ENCODE measurements at regions not wholly inside any gene's neighbourhood (a gene's known extent, or its start where the extent isn't known, plus 50 kb on each side); places are given as distances from the start of the nearest gene placed in this dataset.
"Not testable (repeated sequence)": the region's sequence is repeated elsewhere in the genome, so short reads cannot be mapped to it uniquely, and the experiment has no call there.

DNA sequence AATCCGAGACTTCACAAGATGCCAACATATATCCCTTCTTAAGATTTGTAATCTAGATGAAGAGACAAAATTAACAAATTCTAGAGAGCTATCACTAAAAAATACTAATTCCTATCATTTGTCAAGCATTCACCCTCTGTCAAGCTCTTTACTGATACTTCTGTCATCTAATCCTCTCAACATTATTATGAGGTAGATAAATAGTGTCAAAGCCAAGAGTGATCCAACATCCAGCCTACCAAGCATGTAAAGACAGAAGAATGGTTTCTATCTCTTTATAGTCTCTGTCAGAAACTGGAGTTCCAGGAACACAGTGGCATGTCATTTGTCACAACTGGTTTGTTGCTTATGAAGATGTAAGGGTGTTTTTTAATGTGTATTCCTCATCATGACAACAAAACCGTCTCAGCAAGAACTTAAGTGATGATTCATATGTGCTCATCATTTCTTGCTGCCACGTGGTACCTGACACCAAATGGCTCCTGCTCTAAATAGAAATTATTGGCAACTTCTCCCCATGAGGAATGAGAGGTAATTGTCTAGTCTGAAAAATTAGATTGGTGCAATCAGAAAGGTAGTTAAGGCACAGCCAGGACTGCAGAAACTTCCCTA is 196.8 kb downstream of the TOX3 start:
- Mint-ChIP-seq H3K27ac (no peak overlapping the region), H3K4me3 (no peak overlapping the region), H3K27me3 (no peaks in the 10 kb centered on the region), H3K4me1 (no peaks in the 10 kb centered on the region), H3K36me3 (no peaks in the 10 kb centered on the region), H3K9me3 (ENCODE audit: low read depth) (no peaks in the 10 kb centered on the region)
- CTCF ChIA-PET, result no interaction called here
- no peak for ATAC-seq
- no peak for DNase-seq

GRCh38 chr16:52346709-52347108 is 200.2 kb downstream of the TOX3 start:
- Mint-ChIP-seq H3K27me3 (no peaks in the 10 kb centered on the region), H3K27ac (no peak overlapping the region), H3K9me3 (ENCODE audit: low read depth) (no peaks in the 10 kb centered on the region), H3K36me3 (no peaks in the 10 kb centered on the region), H3K4me1 (no peaks in the 10 kb centered on the region), H3K4me3 (no peak overlapping the region)
- ATAC-seq (no peak), DNase-seq (no peak)
- CTCF ChIA-PET, result no interaction called here

DNA sequence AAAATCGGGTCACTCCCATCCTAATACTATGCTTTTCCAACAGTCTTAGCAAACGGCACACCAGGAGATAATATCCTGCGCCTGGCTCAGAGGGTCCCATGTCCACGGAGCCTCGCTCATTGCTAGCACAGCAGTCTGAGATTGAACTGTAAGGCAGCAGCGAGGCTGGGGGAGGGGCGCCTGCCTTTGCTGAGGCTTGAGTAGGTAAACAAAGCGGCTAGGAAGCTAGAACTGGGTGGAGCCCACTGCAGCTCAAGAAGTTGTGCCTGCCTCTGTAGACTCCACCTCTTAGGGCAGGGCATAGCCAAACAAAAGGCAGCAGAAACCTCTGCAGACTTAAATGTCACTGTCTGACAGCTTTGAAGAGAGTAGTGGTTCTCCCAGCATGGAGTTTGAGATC is 213.3 kb downstream of the TOX3 start:
- H3K4me1 Mint-ChIP-seq; H3K4me3 Mint-ChIP-seq; CTCF ChIA-PET; DNase-seq; H3K27me3 Mint-ChIP-seq; H3K36me3 Mint-ChIP-seq; H3K9me3 Mint-ChIP-seq (ENCODE audit: low read depth); ATAC-seq; H3K27ac Mint-ChIP-seq: not testable (repeated sequence)

GRCh38 chr16:52320930-52321439 is 226.0 kb downstream of the TOX3 start:
- H3K4me3 Mint-ChIP-seq, result no peak overlapping the region
- no peaks in the 10 kb centered on the region for H3K36me3 Mint-ChIP-seq
- ATAC-seq (no peak), DNase-seq (no peak)
- CTCF ChIA-PET, result no interaction called here
- no peaks in the 10 kb centered on the region for H3K4me1 Mint-ChIP-seq
- H3K9me3 Mint-ChIP-seq (ENCODE audit: low read depth), result peaks cover 7% of the 10 kb centered on the region
- H3K27me3 Mint-ChIP-seq, result no peaks in the 10 kb centered on the region
- no peak overlapping the region for H3K27ac Mint-ChIP-seq

GRCh38 chr16:52318302-52319009 is 228.5 kb downstream of the TOX3 start:
- CTCF ChIA-PET, result no interaction called here
- ATAC-seq (no peak), DNase-seq (no peak)
- Mint-ChIP-seq H3K4me1 (no peaks in the 10 kb centered on the region), H3K36me3 (no peaks in the 10 kb centered on the region), H3K4me3 (no peak overlapping the region), H3K27me3 (no peaks in the 10 kb centered on the region), H3K27ac (no peak overlapping the region), H3K9me3 (ENCODE audit: low read depth) (peaks cover 7% of the 10 kb centered on the region)

DNA sequence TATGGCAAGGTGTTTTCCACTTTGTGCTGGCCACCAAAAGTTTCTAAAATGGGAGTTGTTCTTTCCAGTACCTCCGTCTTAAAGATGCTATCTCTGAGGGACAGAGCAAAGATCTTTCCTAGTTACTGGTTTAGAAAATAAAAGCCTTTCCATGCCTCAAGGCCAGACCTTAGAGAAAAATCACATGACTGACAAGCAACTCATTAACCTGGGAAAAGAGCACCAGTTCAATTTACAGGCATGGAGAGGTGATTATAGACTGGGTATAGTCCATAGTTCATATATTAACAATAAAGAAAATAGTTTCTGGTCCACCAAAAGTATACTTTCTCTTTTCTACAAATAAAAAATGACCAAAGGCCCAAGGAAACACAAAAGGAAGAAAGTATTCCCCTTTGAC is 230.7 kb downstream of the TOX3 start:
- no peak overlapping the region for H3K27ac Mint-ChIP-seq
- H3K27me3 Mint-ChIP-seq, result no peaks in the 10 kb centered on the region
- ATAC-seq (no peak), DNase-seq (no peak)
- H3K4me1 Mint-ChIP-seq, result no peaks in the 10 kb centered on the region
- CTCF ChIA-PET, result no interaction called here
- H3K4me3 Mint-ChIP-seq, result no peak overlapping the region
- peaks cover 2% of the 10 kb centered on the region for H3K9me3 Mint-ChIP-seq (ENCODE audit: low read depth)
- no peaks in the 10 kb centered on the region for H3K36me3 Mint-ChIP-seq

DNA sequence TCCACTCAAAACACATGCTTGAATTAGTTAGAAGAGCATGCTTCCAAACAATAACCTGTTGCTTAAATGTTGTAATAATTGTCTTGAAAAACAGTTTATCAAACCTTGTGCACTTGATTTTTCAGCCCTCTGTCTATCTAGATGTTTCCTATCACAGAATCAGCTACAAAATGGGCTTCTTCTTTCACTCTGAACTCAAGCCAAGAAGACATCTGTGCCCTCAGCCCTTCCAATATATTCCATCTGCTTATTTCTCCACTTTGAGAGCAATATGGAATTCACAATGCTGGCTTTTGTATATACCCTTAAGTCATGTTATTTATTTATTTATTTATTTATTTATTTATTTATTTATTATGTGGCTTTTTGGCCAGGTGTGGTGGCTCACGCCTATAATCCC is 234.2 kb downstream of the TOX3 start:
- Mint-ChIP-seq H3K36me3 (no peaks in the 10 kb centered on the region), H3K9me3 (ENCODE audit: low read depth) (peaks cover 6% of the 10 kb centered on the region), H3K4me3 (no peak overlapping the region), H3K27me3 (no peaks in the 10 kb centered on the region), H3K27ac (no peak overlapping the region), H3K4me1 (no peaks in the 10 kb centered on the region)
- CTCF ChIA-PET, result no interaction called here
- DNase-seq (no peak), ATAC-seq (no peak)

DNA sequence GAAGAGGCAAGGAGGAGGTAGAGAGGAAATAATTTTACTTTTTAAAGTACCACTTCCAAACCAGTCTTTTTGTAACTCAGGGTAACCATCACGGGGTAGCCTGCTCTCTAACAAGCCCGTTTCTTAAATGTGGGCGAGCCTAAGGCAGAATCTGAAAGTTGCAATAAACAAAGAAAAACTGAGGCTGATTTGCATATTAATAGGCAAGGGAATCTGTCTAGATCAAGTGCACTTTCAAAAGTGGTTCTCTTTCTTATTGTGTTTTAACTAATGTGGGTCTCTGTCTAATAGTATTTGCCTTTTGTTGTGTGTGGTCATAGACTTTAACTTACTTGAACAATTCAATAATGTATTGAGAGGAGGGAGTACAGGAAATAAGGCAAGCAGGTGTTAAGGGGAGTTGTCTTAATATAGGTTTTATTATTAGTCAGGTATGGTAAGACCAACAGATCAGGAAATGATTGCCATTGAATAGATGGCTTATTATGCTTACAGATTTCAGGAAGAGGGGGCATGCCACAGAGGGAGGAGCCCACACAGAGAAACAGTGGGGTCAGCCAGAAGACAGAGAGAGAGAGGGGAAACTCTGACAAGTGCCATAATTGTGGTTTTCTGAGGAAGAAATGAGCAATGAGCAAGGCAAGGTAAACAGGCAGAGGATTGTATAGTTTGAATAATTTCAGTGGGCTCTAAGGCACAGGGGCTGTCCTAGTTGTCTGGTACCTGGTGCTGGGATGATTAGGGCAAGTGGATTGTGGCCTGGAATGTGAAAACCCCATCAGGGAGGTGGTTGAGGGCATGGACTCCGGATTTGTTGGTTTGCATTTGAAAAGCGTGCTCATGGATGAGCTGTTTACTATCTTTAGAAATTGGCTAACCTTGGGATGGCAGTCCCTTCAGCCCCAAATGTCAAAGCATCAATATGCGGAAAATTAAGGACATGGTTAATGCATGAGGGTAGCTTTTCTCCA is 237.2 kb downstream of the TOX3 start:
- no peak for DNase-seq
- no peaks in the 10 kb centered on the region for H3K36me3 Mint-ChIP-seq
- H3K4me1 Mint-ChIP-seq, result no peaks in the 10 kb centered on the region
- peaks cover 6% of the 10 kb centered on the region for H3K9me3 Mint-ChIP-seq (ENCODE audit: low read depth)
- H3K27me3 Mint-ChIP-seq, result no peaks in the 10 kb centered on the region
- CTCF ChIA-PET, result no interaction called here
- no peak overlapping the region for H3K4me3 Mint-ChIP-seq
- ATAC-seq, result no peak
- no peak overlapping the region for H3K27ac Mint-ChIP-seq

DNA sequence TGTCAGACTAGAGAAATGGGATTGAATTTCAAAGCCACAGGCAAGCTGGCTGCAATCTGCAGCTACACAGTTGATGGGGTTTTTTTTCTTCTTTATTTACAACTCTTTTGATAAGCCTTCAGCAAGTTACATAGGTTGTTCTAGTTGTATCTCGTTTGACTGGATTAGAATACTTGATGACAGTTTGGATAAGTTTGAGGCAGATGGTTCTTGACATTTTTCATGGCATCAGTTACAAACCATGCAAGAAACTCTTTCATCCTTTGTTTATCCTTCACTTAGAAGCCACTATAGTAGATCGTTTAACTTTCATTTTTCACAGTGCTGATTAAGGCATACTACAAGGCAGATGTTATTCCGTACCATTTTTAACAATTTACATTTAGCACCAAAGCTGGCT is 238.9 kb downstream of the TOX3 start:
- DNase-seq (no peak), ATAC-seq (no peak)
- Mint-ChIP-seq H3K36me3 (no peaks in the 10 kb centered on the region), H3K27ac (no peak overlapping the region), H3K4me1 (no peaks in the 10 kb centered on the region), H3K27me3 (no peaks in the 10 kb centered on the region), H3K4me3 (no peak overlapping the region), H3K9me3 (ENCODE audit: low read depth) (peaks cover 6% of the 10 kb centered on the region)
- CTCF ChIA-PET, result no interaction called here

- ATAC-seq (no peak), DNase-seq (no peak)
- CTCF ChIA-PET, result no interaction called here
- Mint-ChIP-seq H3K4me1 (no peaks in the 10 kb centered on the region), H3K9me3 (ENCODE audit: low read depth) (no peaks in the 10 kb centered on the region), H3K27ac (no peak overlapping the region), H3K36me3 (no peaks in the 10 kb centered on the region), H3K27me3 (no peaks in the 10 kb centered on the region), H3K4me3 (no peak overlapping the region)
Observed at GRCh38 chr16:52301026-52301425, 245.9 kb downstream of the TOX3 start.

DNA sequence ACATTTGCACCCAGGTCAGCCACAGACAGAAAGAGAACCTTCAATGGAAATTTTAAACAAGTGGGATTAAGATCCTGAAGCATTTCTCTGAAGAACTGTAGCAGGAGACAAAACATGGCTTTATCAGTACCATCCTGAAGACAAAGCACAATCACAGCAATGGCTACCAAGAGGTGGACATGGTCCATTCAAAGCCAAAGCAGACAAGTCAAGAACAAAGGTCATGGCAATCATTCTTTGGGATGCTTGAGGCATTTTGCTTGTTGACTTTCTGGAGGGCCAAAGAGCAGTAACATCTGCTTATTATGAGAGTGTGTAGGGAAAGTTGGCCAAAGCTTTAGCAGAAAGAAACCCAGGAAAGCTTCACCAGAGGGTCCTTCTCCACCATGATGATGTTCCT is 248.2 kb downstream of the TOX3 start:
- no peaks in the 10 kb centered on the region for H3K4me1 Mint-ChIP-seq
- no peak for ATAC-seq
- no peak for DNase-seq
- H3K27ac Mint-ChIP-seq, result no peak overlapping the region
- no peak overlapping the region for H3K4me3 Mint-ChIP-seq
- CTCF ChIA-PET, result no interaction called here
- H3K9me3 Mint-ChIP-seq (ENCODE audit: low read depth), result no peaks in the 10 kb centered on the region
- H3K36me3 Mint-ChIP-seq, result no peaks in the 10 kb centered on the region
- no peaks in the 10 kb centered on the region for H3K27me3 Mint-ChIP-seq

GRCh38 chr16:52296706-52297315 is 250.1 kb downstream of the TOX3 start:
- ATAC-seq; H3K9me3 Mint-ChIP-seq (ENCODE audit: low read depth); H3K4me1 Mint-ChIP-seq: not testable (repeated sequence)

GRCh38 chr16:52296076-52296475 is 250.9 kb downstream of the TOX3 start:
- no peaks in the 10 kb centered on the region for H3K9me3 Mint-ChIP-seq (ENCODE audit: low read depth)

More at GRCh38 chr16:52296706-52297315, 250.1 kb downstream of the TOX3 start:
- H3K4me3 Mint-ChIP-seq, H3K27me3 Mint-ChIP-seq, H3K36me3 Mint-ChIP-seq, CTCF ChIA-PET, DNase-seq, H3K27ac Mint-ChIP-seq: not testable (repeated sequence)

More at GRCh38 chr16:52296076-52296475, 250.9 kb downstream of the TOX3 start:
- Mint-ChIP-seq H3K27ac (no peak overlapping the region), H3K27me3 (no peaks in the 10 kb centered on the region), H3K4me3 (no peak overlapping the region), H3K4me1 (no peaks in the 10 kb centered on the region), H3K36me3 (no peaks in the 10 kb centered on the region)
- DNase-seq (no peak), ATAC-seq (no peak)
- CTCF ChIA-PET, result no interaction called here

Measured in activated CD8-positive, alpha-beta memory T cell treated with anti-CD3 and anti-CD28 coated beads, Interleukin-2, amount 10 ng/mL, durations not matched to agents 7 days and 5 days (primary cell).